ENCODE measurements at regions not wholly inside any gene's neighbourhood (a gene's known extent, or its start where the extent isn't known, plus 50 kb on each side); places are given as distances from the start of the nearest gene placed in this dataset.
"Not testable (repeated sequence)": the region's sequence is repeated elsewhere in the genome, so short reads cannot be mapped to it uniquely, and the experiment has no call there.

GRCh38 chr11:87810486-87810885, 364.8 kb downstream of the RAB38 start:
- H3K36me3 Mint-ChIP-seq (ENCODE audit: insufficient read depth): no peaks in the 10 kb centered on the region
- no peaks in the 10 kb centered on the region for H3K27me3 Mint-ChIP-seq (ENCODE audit: low read depth)
- no peaks in the 10 kb centered on the region for H3K4me1 Mint-ChIP-seq (ENCODE audit: low read depth)
- no peaks in the 10 kb centered on the region for H3K9me3 Mint-ChIP-seq
- ATAC-seq (no peak), DNase-seq (no peak)
- H3K4me3 Mint-ChIP-seq: no peak overlapping the region

- Mint-ChIP-seq H3K4me3 (no peak overlapping the region), H3K36me3 (ENCODE audit: insufficient read depth) (no peaks in the 10 kb centered on the region), H3K27me3 (ENCODE audit: low read depth) (no peaks in the 10 kb centered on the region), H3K9me3 (no peaks in the 10 kb centered on the region), H3K4me1 (ENCODE audit: low read depth) (no peaks in the 10 kb centered on the region)
- DNase-seq (no peak), ATAC-seq (no peak)
Measured at GRCh38 chr11:87809256-87809655, 366.0 kb downstream of the RAB38 start.

GRCh38 chr11:87804176-87804575, 371.1 kb downstream of the RAB38 start:
- H3K27me3 Mint-ChIP-seq (ENCODE audit: low read depth): no peaks in the 10 kb centered on the region
- no peaks in the 10 kb centered on the region for H3K36me3 Mint-ChIP-seq (ENCODE audit: insufficient read depth)
- ATAC-seq (no peak), DNase-seq (no peak)
- no peaks in the 10 kb centered on the region for H3K9me3 Mint-ChIP-seq
- no peak overlapping the region for H3K4me3 Mint-ChIP-seq
- no peaks in the 10 kb centered on the region for H3K4me1 Mint-ChIP-seq (ENCODE audit: low read depth)

DNA sequence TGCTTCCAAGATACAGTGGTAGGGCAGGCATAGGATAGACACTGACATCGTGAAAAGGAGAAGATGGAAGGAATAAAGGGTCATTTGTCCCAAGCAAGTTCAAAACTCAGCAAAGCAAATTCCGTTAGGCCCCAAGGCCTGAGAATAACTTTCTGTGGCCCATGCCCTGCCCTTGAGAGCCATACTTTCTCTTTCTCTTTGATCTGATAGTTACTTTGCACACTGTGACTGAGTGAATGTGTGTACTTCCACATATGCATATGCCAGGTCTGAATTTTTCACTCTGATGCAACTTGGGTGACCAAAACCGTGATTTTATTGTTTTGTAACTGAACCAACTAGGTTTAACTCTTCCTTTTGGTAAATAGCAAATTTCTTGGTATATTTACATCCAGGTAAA, 371.5 kb downstream of the RAB38 start:
- Mint-ChIP-seq H3K27me3 (ENCODE audit: low read depth) (no peaks in the 10 kb centered on the region), H3K4me3 (no peak overlapping the region), H3K9me3 (no peaks in the 10 kb centered on the region), H3K36me3 (ENCODE audit: insufficient read depth) (no peaks in the 10 kb centered on the region), H3K4me1 (ENCODE audit: low read depth) (no peaks in the 10 kb centered on the region)
- DNase-seq (no peak), ATAC-seq (no peak)

GRCh38 chr11:87784862-87785261, 390.4 kb downstream of the RAB38 start:
- not testable (repeated sequence) for H3K27me3 Mint-ChIP-seq (ENCODE audit: low read depth); H3K36me3 Mint-ChIP-seq (ENCODE audit: insufficient read depth); DNase-seq; ATAC-seq; H3K4me3 Mint-ChIP-seq; H3K4me1 Mint-ChIP-seq (ENCODE audit: low read depth); H3K9me3 Mint-ChIP-seq

GRCh38 chr11:87780068-87780413, 395.2 kb downstream of the RAB38 start:
- H3K36me3 Mint-ChIP-seq (ENCODE audit: insufficient read depth): no peaks in the 10 kb centered on the region
- no peak for ATAC-seq
- no peaks in the 10 kb centered on the region for H3K27me3 Mint-ChIP-seq (ENCODE audit: low read depth)
- H3K4me1 Mint-ChIP-seq (ENCODE audit: low read depth): no peaks in the 10 kb centered on the region
- peaks cover 3% of the 10 kb centered on the region for H3K9me3 Mint-ChIP-seq
- DNase-seq: no peak
- H3K4me3 Mint-ChIP-seq: no peak overlapping the region

DNA sequence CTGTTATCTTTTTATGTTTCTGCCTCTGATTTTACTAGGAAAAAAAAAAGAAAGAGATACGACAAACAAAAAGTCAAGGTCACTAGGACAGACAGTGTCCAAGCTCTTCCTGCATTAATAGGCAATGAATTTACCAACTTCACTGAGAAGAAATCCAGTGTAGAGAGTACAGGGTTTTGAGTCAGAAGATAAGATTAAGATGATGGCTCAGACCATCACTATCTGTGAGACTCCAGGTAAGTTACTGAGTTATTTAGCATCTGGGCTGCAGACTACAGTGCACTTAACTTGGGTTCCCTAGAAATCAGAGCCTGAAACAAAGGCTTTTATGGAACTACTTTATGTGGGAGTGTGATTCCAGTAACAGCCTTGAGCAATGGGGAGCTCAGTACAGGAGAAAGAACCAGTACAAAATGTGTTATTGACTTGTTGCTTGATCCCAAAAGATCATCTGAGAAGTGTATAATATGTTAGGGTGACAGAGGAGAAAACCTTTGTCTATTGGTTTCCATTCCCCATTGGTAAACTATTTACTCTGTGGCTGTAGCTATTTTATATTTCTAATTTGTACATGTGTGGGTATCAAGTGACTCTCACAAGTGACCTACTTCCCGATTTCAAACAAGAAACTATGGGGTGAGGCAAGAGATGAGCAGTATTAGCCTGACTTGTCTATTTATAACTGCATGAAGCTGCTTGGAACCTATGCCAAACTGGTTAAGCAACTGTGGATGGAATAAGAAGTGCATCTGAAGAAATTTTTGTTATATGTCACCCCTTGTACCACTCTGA, 395.8 kb downstream of the RAB38 start:
- Mint-ChIP-seq H3K4me3 (no peak overlapping the region), H3K27me3 (ENCODE audit: low read depth) (no peaks in the 10 kb centered on the region), H3K9me3 (no peaks in the 10 kb centered on the region), H3K4me1 (ENCODE audit: low read depth) (no peaks in the 10 kb centered on the region), H3K36me3 (ENCODE audit: insufficient read depth) (no peaks in the 10 kb centered on the region)
- ATAC-seq: no peak
- no peak for DNase-seq

GRCh38 chr11:87778357-87778756, 396.9 kb downstream of the RAB38 start:
- Mint-ChIP-seq H3K27me3 (ENCODE audit: low read depth) (no peaks in the 10 kb centered on the region), H3K9me3 (no peaks in the 10 kb centered on the region), H3K4me3 (no peak overlapping the region), H3K36me3 (ENCODE audit: insufficient read depth) (no peaks in the 10 kb centered on the region), H3K4me1 (ENCODE audit: low read depth) (no peaks in the 10 kb centered on the region)
- ATAC-seq (no peak), DNase-seq (no peak)

DNA sequence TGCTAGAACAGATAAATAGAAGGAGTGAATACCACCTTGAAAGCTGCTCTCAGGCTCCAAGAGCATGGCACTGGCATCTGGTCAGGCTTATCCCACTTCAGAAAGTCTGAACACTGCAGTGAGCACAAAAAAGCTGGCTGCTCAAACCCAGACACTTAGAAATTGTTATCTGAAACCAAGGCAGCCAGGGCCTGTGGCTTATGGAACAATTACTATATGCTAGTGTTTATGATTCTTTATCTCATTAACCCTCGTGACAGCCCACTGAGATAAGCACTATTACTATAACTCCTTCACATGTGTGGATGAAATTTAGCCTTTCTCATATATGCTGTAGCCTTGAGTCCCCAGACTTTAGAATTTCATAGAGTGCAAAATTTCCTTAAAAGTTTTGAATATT, 400.2 kb downstream of the RAB38 start:
- Mint-ChIP-seq H3K9me3 (no peaks in the 10 kb centered on the region), H3K36me3 (ENCODE audit: insufficient read depth) (no peaks in the 10 kb centered on the region), H3K4me1 (ENCODE audit: low read depth) (no peaks in the 10 kb centered on the region), H3K27me3 (ENCODE audit: low read depth) (no peaks in the 10 kb centered on the region), H3K4me3 (no peak overlapping the region)
- DNase-seq: no peak
- no peak for ATAC-seq

- Mint-ChIP-seq H3K4me3 (no peak overlapping the region), H3K9me3 (no peaks in the 10 kb centered on the region), H3K4me1 (ENCODE audit: low read depth) (no peaks in the 10 kb centered on the region), H3K36me3 (ENCODE audit: insufficient read depth) (no peaks in the 10 kb centered on the region), H3K27me3 (ENCODE audit: low read depth) (no peaks in the 10 kb centered on the region)
- ATAC-seq (no peak), DNase-seq (no peak)
Measured at GRCh38 chr11:87769661-87770060, 405.6 kb downstream of the RAB38 start.

DNA sequence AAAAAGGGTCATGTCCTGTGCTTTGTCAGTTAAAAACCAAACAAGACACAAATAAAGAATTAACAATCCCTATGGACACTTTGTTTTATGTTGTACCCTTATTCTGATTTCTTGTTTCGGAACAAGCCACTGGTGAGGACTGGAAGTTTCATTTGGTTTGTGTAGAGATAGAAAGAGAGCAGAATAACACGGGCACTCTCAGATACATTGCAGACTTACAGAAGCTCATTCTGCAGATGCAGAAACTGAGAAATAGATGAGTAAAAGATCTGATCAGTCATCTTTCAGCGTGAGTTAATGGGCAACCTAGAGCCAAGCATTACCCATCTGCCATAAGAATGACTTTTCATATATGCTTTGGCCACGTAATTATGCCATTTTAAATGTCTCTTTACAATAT, 407.6 kb downstream of the RAB38 start:
- no peaks in the 10 kb centered on the region for H3K36me3 Mint-ChIP-seq (ENCODE audit: insufficient read depth)
- H3K9me3 Mint-ChIP-seq: no peaks in the 10 kb centered on the region
- ATAC-seq (no peak), DNase-seq (no peak)
- no peaks in the 10 kb centered on the region for H3K4me1 Mint-ChIP-seq (ENCODE audit: low read depth)
- H3K27me3 Mint-ChIP-seq (ENCODE audit: low read depth): no peaks in the 10 kb centered on the region
- no peak overlapping the region for H3K4me3 Mint-ChIP-seq

GRCh38 chr11:87764075-87764474, 411.2 kb downstream of the RAB38 start:
- not testable (repeated sequence) for H3K36me3 Mint-ChIP-seq (ENCODE audit: insufficient read depth); H3K9me3 Mint-ChIP-seq; ATAC-seq; H3K27me3 Mint-ChIP-seq (ENCODE audit: low read depth); H3K4me3 Mint-ChIP-seq; H3K4me1 Mint-ChIP-seq (ENCODE audit: low read depth); DNase-seq

DNA sequence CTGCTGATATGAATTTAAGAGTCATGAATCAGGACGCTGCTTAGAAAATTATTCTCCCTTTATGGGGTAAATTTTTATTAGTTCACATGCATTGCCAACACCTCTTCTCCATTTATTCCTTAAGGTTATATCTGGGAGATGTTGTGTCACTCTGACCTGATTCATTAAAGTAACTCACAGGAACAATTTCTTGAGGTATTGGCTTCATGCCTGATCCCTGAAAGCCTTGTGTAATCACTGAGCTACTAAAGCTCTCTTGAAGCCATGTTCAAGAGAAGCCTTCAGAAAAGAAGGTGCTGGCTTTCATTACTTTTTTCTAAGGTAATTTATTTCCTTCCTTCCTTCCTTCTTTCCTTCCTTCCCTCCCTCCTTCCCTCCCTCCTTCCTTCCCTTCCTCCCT, 420.6 kb downstream of the RAB38 start:
- ATAC-seq (no peak), DNase-seq (no peak)
- no peaks in the 10 kb centered on the region for H3K36me3 Mint-ChIP-seq (ENCODE audit: insufficient read depth)
- H3K4me3 Mint-ChIP-seq: no peak overlapping the region
- no peaks in the 10 kb centered on the region for H3K4me1 Mint-ChIP-seq (ENCODE audit: low read depth)
- no peaks in the 10 kb centered on the region for H3K27me3 Mint-ChIP-seq (ENCODE audit: low read depth)
- peaks cover 3% of the 10 kb centered on the region for H3K9me3 Mint-ChIP-seq

DNA sequence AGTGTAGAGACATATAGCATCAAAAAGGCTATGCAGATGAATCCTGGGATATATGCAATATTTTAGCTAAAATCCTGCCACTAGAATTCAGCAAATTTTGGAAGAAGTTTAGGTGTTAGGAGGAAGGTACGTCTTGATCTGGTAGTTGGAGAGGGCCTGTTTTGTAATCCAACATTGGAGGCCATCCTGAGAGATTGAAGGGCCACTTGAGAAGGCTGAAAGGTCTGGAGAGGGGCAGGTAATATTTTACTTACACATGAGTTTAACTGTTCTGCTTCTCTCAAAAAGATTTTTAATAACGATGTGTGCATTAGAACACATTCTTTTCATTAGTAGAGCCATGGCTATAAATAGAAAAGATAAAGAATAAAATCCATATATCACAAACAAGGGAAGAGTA, 422.1 kb downstream of the RAB38 start:
- ATAC-seq (no peak), DNase-seq (no peak)
- Mint-ChIP-seq H3K9me3 (peaks cover 3% of the 10 kb centered on the region), H3K4me1 (ENCODE audit: low read depth) (no peaks in the 10 kb centered on the region), H3K27me3 (ENCODE audit: low read depth) (no peaks in the 10 kb centered on the region), H3K36me3 (ENCODE audit: insufficient read depth) (no peaks in the 10 kb centered on the region), H3K4me3 (no peak overlapping the region)

DNA sequence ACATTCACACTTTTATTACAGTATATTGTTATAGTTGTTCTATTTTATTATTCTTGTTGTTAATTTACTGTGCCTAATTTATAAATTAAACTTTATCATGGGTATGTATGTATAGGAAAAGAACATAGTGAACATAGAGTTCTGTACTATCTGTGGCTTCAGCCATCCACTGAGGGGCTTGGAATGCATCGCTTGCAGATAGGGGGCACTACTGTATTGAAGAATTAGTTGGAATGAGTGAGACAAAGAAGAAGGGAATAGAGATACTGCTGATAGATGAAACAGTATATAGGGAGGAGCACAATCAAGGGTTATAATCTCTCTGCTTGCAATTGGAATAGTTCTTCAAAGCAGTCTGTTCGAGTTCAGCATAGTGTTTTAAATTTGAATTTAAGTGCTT, 432.2 kb downstream of the RAB38 start:
- Mint-ChIP-seq H3K9me3 (no peaks in the 10 kb centered on the region), H3K27me3 (ENCODE audit: low read depth) (no peaks in the 10 kb centered on the region), H3K36me3 (ENCODE audit: insufficient read depth) (no peaks in the 10 kb centered on the region), H3K4me3 (no peak overlapping the region), H3K4me1 (ENCODE audit: low read depth) (no peaks in the 10 kb centered on the region)
- DNase-seq (no peak), ATAC-seq (no peak)

- no peaks in the 10 kb centered on the region for H3K27me3 Mint-ChIP-seq (ENCODE audit: low read depth)
Measured at GRCh38 chr11:87740968-87741367, 434.3 kb downstream of the RAB38 start.

More at GRCh38 chr11:87740968-87741367, 434.3 kb downstream of the RAB38 start:
- ATAC-seq: no peak
- no peaks in the 10 kb centered on the region for H3K4me1 Mint-ChIP-seq (ENCODE audit: low read depth)
- no peaks in the 10 kb centered on the region for H3K36me3 Mint-ChIP-seq (ENCODE audit: insufficient read depth)
- DNase-seq: no peak
- no peaks in the 10 kb centered on the region for H3K9me3 Mint-ChIP-seq
- H3K4me3 Mint-ChIP-seq: no peak overlapping the region

Data from activated T-cell treated with anti-CD3 and anti-CD28 coated beads, Interleukin-2, amount 50 U/mL, for 4 hours (primary cell).